Effector memory CD8-positive, alpha-beta T cell (primary cell): ENCODE measurements at regions not wholly inside any gene's neighbourhood (a gene's known extent, or its start where the extent isn't known, plus 50 kb on each side); places are given as distances from the start of the nearest gene placed in this dataset.

Experiments
- ATAC-seq: fragments of 150-1000 bp; cut with Tn5 transposase; replicated peaks from 2 replicates; pipeline ENCODE4 v1.10.0; 2021; ENCODE audit warnings: mild to moderate bottlenecking, moderate library complexity
- DNase-seq, 3 experiments: peaks; one replicate each; pipeline ENCODE4 v3.0.0; 2021
- H3K27ac Mint-ChIP-seq, 2 donors: one replicate each; pipeline ENCODE4 v1.8.0; 2022; ENCODE audit warnings: mild to moderate bottlenecking in 2 of 2, mixed read lengths in 2 of 2, moderate library complexity in 2 of 2
- H3K27me3 Mint-ChIP-seq, 2 donors: one replicate each; pipeline ENCODE4 v1.8.0; 2022; ENCODE audit warnings: mixed read lengths in 2 of 2
- H3K36me3 Mint-ChIP-seq: one replicate; pipeline ENCODE4 v1.8.0; 2022; ENCODE audit warnings: mild to moderate bottlenecking, moderate library complexity, mixed read lengths; ENCODE audit not compliant: insufficient read depth
- H3K4me1 Mint-ChIP-seq, 2 donors: one replicate each; pipeline ENCODE4 v1.8.0; 2022; ENCODE audit warnings: low read depth in 2 of 2, mixed read lengths in 2 of 2
- H3K4me3 Mint-ChIP-seq, 2 donors: one replicate each; pipeline ENCODE4 v1.8.0; 2022; ENCODE audit warnings: mild to moderate bottlenecking in 2 of 2, mixed read lengths in 2 of 2, moderate library complexity in 2 of 2
- H3K9me3 Mint-ChIP-seq, 2 donors: one replicate each; pipeline ENCODE4 v1.8.0; 2022; ENCODE audit warnings: mixed read lengths in 2 of 2

DNA sequence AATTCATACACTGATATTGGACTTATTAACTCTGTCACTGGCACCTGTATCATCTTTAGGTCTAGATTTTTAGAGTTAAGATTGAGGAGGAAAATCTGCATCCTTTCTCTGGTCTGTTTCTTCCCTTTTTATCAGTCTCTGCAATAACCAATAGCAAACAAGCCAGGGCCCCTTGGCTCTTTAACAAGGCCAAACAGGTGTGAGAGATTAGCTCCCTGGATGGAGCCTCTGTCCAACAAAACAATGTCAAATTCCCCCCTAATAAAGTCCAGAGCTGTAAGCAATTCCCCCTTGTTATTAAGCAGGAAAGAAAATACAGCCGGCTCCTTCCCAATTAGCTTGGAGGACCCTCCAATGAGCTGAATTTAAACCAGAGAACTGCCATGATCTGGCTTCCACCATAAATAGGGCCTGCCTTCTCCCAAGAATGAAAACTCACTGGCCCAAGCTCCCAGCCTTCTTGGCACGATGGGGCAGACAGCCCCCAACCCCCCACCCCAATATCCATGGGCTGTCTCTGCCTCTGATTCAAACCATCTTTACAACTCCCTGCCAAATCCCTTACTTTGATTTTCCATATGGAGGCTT is 56.1 kb upstream of the SOX9 start:
- DNase-seq (no peak), ATAC-seq (no peak)
- Mint-ChIP-seq H3K4me3 (no peak overlapping the region), H3K9me3 (peaks cover 5 to 17% of the 10 kb centered on the region in 2 donors), H3K27ac (no peak overlapping the region), H3K27me3 (no peaks in the 10 kb centered on the region), H3K4me1 (no peaks in the 10 kb centered on the region), H3K36me3 (no peaks in the 10 kb centered on the region)

DNA sequence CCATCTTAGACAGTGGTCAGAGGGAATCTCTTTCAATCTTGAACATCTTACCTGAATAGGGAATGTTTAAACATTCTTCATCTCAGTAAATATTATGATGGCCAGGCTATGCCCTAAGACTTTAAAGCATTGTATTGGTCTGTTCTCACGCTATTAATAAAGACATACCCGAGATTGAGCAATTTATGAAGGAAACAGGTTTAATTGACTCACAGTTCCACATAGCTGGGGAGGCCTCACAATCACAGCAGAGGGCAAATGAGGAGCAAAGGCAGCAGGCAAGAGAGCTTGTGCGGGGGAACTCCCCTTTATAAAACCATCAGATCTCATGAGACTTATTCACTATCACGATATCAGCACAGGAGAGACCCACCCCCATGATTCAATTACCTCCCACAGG is 55.3 kb upstream of the SOX9 start:
- no peaks in the 10 kb centered on the region for H3K27me3 Mint-ChIP-seq
- H3K36me3 Mint-ChIP-seq, result no peaks in the 10 kb centered on the region
- no peak overlapping the region for H3K27ac Mint-ChIP-seq
- DNase-seq (no peak), ATAC-seq (no peak)
- H3K4me3 Mint-ChIP-seq, result no peak overlapping the region
- peaks cover 5 to 17% of the 10 kb centered on the region in 2 donors for H3K9me3 Mint-ChIP-seq
- no peaks in the 10 kb centered on the region for H3K4me1 Mint-ChIP-seq

DNA sequence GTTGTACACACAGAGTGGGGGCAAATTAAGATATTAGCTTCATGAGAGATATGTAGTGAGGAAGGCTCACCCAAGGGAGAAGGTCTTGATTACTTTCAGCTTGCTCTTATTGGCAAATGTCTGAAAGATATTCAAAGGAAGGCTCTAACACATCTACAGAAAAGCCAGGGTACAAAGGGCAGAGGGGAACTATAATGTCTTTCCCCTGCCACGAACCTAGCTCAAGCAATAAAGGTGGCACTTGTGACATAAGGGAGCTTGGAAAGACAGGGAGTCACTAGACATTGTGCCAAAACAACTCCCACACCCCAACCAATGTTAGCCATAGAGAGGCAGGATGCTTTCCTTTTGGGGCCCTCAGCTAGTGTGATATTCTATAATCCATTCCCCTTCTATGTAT is 52.2 kb upstream of the SOX9 start:
- no peak for DNase-seq
- ATAC-seq, result no peak
- no peaks in the 10 kb centered on the region for H3K4me1 Mint-ChIP-seq
- peaks cover 5 to 23% of the 10 kb centered on the region in 2 donors for H3K9me3 Mint-ChIP-seq
- H3K27me3 Mint-ChIP-seq, result no peaks in the 10 kb centered on the region
- no peaks in the 10 kb centered on the region for H3K36me3 Mint-ChIP-seq
- no peak overlapping the region for H3K4me3 Mint-ChIP-seq
- H3K27ac Mint-ChIP-seq, result no peak overlapping the region

DNA sequence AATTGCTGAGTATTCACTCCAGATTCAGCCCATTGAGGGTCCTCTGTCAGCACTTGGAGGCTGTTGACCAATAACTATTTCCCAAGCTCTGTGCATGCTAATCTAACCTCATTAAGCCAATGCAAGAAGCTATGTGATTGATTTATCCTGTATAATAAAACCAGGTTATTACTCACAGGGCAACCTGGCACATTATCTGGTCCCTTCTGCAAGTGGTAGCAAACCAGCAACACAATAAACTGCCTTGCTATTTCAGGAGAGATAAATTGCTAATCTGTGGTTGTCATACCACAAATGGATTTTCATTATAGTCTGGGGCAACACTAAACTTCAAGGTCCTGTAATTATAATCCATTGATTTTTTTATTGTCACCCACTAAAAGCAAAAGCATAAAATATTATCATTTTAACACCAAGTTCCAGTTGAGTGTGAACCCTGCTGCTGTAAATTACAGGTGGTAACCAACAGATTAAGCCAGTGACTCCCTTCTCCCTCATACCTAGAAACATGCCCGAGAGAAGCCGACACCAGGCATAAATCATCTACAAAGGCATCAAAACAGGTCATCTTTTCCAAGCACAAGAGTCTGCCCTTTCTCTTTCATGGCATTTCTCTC is 51.1 kb upstream of the SOX9 start:
- Mint-ChIP-seq H3K36me3 (no peaks in the 10 kb centered on the region), H3K9me3 (peaks cover 5 to 23% of the 10 kb centered on the region in 2 donors), H3K4me3 (no peak overlapping the region), H3K27ac (no peak overlapping the region), H3K27me3 (no peaks in the 10 kb centered on the region), H3K4me1 (no peaks in the 10 kb centered on the region)
- ATAC-seq (no peak), DNase-seq (no peak)
